ENCODE measurements at regions not wholly inside any gene's neighbourhood (a gene's known extent, or its start where the extent isn't known, plus 50 kb on each side); places are given as distances from the start of the nearest gene placed in this dataset.

GRCh38 chr2:176818076-176818475 is 394.5 kb upstream of the HNRNPA3 start:
- H3K27me3 ChIP-seq (ENCODE audit: insufficient read depth, low read length): peaks cover 20% of the 10 kb centered on the region
- no peaks in the 10 kb centered on the region for H3K4me1 ChIP-seq (ENCODE audit: insufficient read depth, low read length)
- no peak overlapping the region for H3K4me3 ChIP-seq (ENCODE audit: low read length)

GRCh38 chr2:176818617-176819016 is 394.0 kb upstream of the HNRNPA3 start:
- Histone ChIP-seq H3K36me3 (ENCODE audit: insufficient read depth, low read length) (no peaks in the 10 kb centered on the region), H2AFZ (ENCODE audit: low read depth, low read length) (no peak overlapping the region), H3K27me3 (ENCODE audit: insufficient read depth, low read length) (peaks cover 20% of the 10 kb centered on the region), H3K9me3 (ENCODE audit: low read length) (no peaks in the 10 kb centered on the region), H3K4me1 (ENCODE audit: insufficient read depth, low read length) (no peaks in the 10 kb centered on the region), H3K4me3 (ENCODE audit: low read length) (no peak overlapping the region)

More at GRCh38 chr2:176818076-176818475, 394.5 kb upstream of the HNRNPA3 start:
- no peaks in the 10 kb centered on the region for H3K9me3 ChIP-seq (ENCODE audit: low read length)
- no peaks in the 10 kb centered on the region for H3K36me3 ChIP-seq (ENCODE audit: insufficient read depth, low read length)
- H2AFZ ChIP-seq (ENCODE audit: low read depth, low read length): no peak overlapping the region

DNA sequence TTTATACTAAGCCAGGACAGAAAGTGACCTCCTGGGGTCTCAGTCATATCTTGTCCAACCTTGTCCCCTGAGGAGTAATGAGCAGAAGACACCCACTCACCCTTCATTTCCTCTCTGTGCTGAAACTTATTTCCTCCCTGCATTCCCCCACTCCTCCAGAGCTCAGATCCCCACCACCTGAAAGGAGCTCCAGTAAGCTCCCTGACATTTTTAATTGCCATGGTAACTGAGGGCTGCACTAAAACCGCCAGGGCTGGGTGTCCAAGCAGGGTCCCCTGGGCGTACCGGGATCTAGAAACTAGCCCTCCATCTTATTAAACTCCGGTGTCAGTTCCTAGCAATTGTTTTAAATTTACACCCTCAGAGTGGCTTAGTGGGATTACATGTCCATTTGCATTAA is 393.3 kb upstream of the HNRNPA3 start:
- H3K4me3 ChIP-seq (ENCODE audit: low read length): no peak overlapping the region
- H3K9me3 ChIP-seq (ENCODE audit: low read length): no peaks in the 10 kb centered on the region
- H3K27me3 ChIP-seq (ENCODE audit: insufficient read depth, low read length): peaks cover 20% of the 10 kb centered on the region
- no peaks in the 10 kb centered on the region for H3K4me1 ChIP-seq (ENCODE audit: insufficient read depth, low read length)
- H2AFZ ChIP-seq (ENCODE audit: low read depth, low read length): no peak overlapping the region
- no peaks in the 10 kb centered on the region for H3K36me3 ChIP-seq (ENCODE audit: insufficient read depth, low read length)

DNA sequence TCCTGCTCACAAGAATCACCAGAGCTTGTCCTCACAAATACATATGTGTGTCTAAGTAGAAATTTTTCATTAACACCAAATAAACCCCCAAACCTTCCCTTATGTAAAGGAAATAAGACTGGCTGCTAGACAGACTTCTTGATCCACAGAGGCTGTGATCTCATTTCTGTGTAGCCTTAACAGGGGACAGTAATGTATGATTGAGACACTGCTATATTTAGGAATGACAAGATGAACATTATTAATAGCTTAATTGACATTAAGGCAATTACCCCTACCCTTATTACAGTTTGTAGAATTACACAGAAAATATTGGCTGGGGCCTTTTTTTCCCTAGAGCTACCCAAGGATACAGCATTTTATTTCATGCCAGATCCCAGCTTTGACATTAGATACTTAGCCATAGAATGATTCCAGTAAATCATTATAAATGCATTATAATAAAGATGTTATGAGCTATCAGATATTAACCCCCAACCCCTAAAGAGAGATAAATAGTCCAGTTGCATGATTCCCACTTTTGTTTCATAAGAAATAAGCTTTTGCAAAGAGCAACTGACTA is 392.1 kb upstream of the HNRNPA3 start:
- no peak overlapping the region for H3K4me3 ChIP-seq (ENCODE audit: low read length)
- no peak overlapping the region for H2AFZ ChIP-seq (ENCODE audit: low read depth, low read length)
- H3K9me3 ChIP-seq (ENCODE audit: low read length): no peaks in the 10 kb centered on the region
- H3K36me3 ChIP-seq (ENCODE audit: insufficient read depth, low read length): no peaks in the 10 kb centered on the region
- no peaks in the 10 kb centered on the region for H3K4me1 ChIP-seq (ENCODE audit: insufficient read depth, low read length)
- peaks cover 23% of the 10 kb centered on the region for H3K27me3 ChIP-seq (ENCODE audit: insufficient read depth, low read length)

GRCh38 chr2:176821350-176821749 is 391.2 kb upstream of the HNRNPA3 start:
- peaks cover 20% of the 10 kb centered on the region for H3K27me3 ChIP-seq (ENCODE audit: insufficient read depth, low read length)
- no peaks in the 10 kb centered on the region for H3K4me1 ChIP-seq (ENCODE audit: insufficient read depth, low read length)
- H3K4me3 ChIP-seq (ENCODE audit: low read length): no peak overlapping the region
- H3K9me3 ChIP-seq (ENCODE audit: low read length): no peaks in the 10 kb centered on the region
- H3K36me3 ChIP-seq (ENCODE audit: insufficient read depth, low read length): no peaks in the 10 kb centered on the region
- no peak overlapping the region for H2AFZ ChIP-seq (ENCODE audit: low read depth, low read length)

DNA sequence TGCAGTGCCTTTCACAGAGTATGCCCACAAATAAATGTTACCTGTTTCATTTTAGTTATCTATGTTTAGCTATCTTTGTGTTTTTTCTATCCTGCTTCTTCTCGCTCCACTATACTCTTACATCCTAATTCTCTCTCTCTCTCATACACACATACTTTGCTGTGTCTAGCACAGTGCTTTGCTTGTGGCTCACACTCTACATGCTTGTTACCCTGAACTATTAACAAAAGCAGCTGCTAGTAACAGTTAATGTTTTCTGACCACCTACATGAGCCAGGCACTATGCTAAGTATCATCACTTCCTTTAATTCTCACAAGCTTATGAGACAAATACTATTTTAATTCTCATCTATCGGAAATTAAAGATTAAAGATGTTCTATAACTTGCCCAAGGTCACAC is 390.5 kb upstream of the HNRNPA3 start:
- H2AFZ ChIP-seq (ENCODE audit: low read depth, low read length): no peak overlapping the region
- no peaks in the 10 kb centered on the region for H3K4me1 ChIP-seq (ENCODE audit: insufficient read depth, low read length)
- peaks cover 24% of the 10 kb centered on the region for H3K27me3 ChIP-seq (ENCODE audit: insufficient read depth, low read length)
- H3K9me3 ChIP-seq (ENCODE audit: low read length): no peaks in the 10 kb centered on the region
- no peak overlapping the region for H3K4me3 ChIP-seq (ENCODE audit: low read length)
- H3K36me3 ChIP-seq (ENCODE audit: insufficient read depth, low read length): no peaks in the 10 kb centered on the region

- no peaks in the 10 kb centered on the region for H3K36me3 ChIP-seq (ENCODE audit: insufficient read depth, low read length)
- H3K4me1 ChIP-seq (ENCODE audit: insufficient read depth, low read length): peaks cover 7% of the 10 kb centered on the region
- H3K4me3 ChIP-seq (ENCODE audit: low read length): no peak overlapping the region
- H3K9me3 ChIP-seq (ENCODE audit: low read length): no peaks in the 10 kb centered on the region
- no peak overlapping the region for H2AFZ ChIP-seq (ENCODE audit: low read depth, low read length)
- peaks cover 11% of the 10 kb centered on the region for H3K27me3 ChIP-seq (ENCODE audit: insufficient read depth, low read length)
Measured at GRCh38 chr2:176826356-176826755, 386.2 kb upstream of the HNRNPA3 start.

GRCh38 chr2:176826984-176827668 is 385.5 kb upstream of the HNRNPA3 start:
- H3K36me3 ChIP-seq (ENCODE audit: insufficient read depth, low read length): no peaks in the 10 kb centered on the region
- H2AFZ ChIP-seq (ENCODE audit: low read depth, low read length): no peak overlapping the region
- H3K9me3 ChIP-seq (ENCODE audit: low read length): no peaks in the 10 kb centered on the region
- H3K4me3 ChIP-seq (ENCODE audit: low read length): no peak overlapping the region
- H3K4me1 ChIP-seq (ENCODE audit: insufficient read depth, low read length): peaks cover 7% of the 10 kb centered on the region
- peaks cover 11% of the 10 kb centered on the region for H3K27me3 ChIP-seq (ENCODE audit: insufficient read depth, low read length)

DNA sequence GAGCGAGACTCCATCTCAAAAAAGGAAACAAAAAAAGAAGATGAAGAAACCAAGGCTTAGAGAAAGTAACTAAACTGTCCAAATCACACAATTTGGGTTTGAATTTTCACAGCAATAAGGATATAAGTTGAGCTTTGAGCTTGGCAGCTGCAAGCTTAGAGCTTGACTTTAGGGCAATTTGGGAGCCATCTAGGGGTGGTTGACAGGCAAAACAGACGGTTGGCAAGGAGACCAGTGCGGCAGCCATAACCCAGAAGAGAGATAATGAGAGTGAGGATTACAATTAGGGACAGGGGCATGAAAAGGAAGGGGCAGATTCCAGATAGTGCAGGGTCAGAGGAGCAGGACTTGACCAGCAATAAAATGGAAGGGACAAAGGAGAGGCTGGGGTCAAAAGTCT is 382.2 kb upstream of the HNRNPA3 start:
- H3K9me3 ChIP-seq (ENCODE audit: low read length): no peaks in the 10 kb centered on the region
- no peaks in the 10 kb centered on the region for H3K36me3 ChIP-seq (ENCODE audit: insufficient read depth, low read length)
- H3K27me3 ChIP-seq (ENCODE audit: insufficient read depth, low read length): peaks cover 8% of the 10 kb centered on the region
- H2AFZ ChIP-seq (ENCODE audit: low read depth, low read length): no peak overlapping the region
- no peak overlapping the region for H3K4me3 ChIP-seq (ENCODE audit: low read length)
- H3K4me1 ChIP-seq (ENCODE audit: insufficient read depth, low read length): peaks cover 7% of the 10 kb centered on the region

- no peak overlapping the region for H2AFZ ChIP-seq (ENCODE audit: low read depth, low read length)
- peaks cover 5% of the 10 kb centered on the region for H3K27me3 ChIP-seq (ENCODE audit: insufficient read depth, low read length)
- no peaks in the 10 kb centered on the region for H3K36me3 ChIP-seq (ENCODE audit: insufficient read depth, low read length)
- no peaks in the 10 kb centered on the region for H3K9me3 ChIP-seq (ENCODE audit: low read length)
- H3K4me3 ChIP-seq (ENCODE audit: low read length): no peak overlapping the region
- peaks cover 7% of the 10 kb centered on the region for H3K4me1 ChIP-seq (ENCODE audit: insufficient read depth, low read length)
Measured at GRCh38 chr2:176832086-176832485, 380.5 kb upstream of the HNRNPA3 start.

DNA sequence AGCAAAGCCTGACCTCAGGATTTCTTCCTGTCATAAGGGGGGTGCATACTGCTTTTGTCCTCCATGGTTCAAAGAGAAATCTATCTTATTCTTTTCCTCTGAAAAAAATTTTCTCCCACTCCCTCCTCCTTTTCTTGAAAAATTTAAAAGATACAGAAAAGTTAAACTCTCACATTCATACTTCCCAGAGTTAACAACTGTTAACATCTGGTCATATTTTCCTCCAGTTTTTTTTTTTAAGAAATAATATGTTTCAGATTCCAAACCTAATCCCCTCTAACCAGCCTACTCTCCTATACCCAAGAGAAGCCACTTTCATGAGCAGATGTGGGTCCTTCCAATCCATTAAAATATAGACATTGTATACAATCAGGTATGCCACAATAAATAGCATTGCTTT is 378.9 kb upstream of the HNRNPA3 start:
- peaks cover 2% of the 10 kb centered on the region for H3K27me3 ChIP-seq (ENCODE audit: insufficient read depth, low read length)
- no peaks in the 10 kb centered on the region for H3K36me3 ChIP-seq (ENCODE audit: insufficient read depth, low read length)

DNA sequence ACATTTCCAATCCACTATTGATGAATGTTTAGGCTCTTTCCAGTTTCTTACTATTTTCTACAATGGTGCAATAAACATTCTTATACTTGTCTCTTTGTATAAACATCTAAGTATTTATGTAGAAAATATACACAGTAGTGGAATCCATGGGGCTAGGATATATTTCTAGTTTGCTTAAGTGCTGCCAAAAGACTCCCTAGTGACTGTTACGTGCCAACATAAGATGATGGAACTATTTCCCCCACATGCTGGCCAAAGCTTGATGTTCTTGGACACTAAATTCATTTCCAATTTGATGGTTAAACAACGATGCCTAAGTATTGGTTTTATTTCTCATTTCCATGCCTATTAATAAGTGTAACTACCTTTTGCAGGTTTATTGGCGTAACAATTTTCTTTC is 378.4 kb upstream of the HNRNPA3 start:
- Histone ChIP-seq H2AFZ (ENCODE audit: low read depth, low read length) (no peak overlapping the region), H3K9me3 (ENCODE audit: low read length) (no peaks in the 10 kb centered on the region), H3K4me3 (ENCODE audit: low read length) (no peak overlapping the region), H3K4me1 (ENCODE audit: insufficient read depth, low read length) (peaks cover 7% of the 10 kb centered on the region), H3K27me3 (ENCODE audit: insufficient read depth, low read length) (peaks cover 2% of the 10 kb centered on the region), H3K36me3 (ENCODE audit: insufficient read depth, low read length) (no peaks in the 10 kb centered on the region)

More for the DNA sequence above, 378.9 kb upstream of the HNRNPA3 start:
- Histone ChIP-seq H2AFZ (ENCODE audit: low read depth, low read length) (no peak overlapping the region), H3K9me3 (ENCODE audit: low read length) (no peaks in the 10 kb centered on the region), H3K4me1 (ENCODE audit: insufficient read depth, low read length) (peaks cover 7% of the 10 kb centered on the region), H3K4me3 (ENCODE audit: low read length) (no peak overlapping the region)

DNA sequence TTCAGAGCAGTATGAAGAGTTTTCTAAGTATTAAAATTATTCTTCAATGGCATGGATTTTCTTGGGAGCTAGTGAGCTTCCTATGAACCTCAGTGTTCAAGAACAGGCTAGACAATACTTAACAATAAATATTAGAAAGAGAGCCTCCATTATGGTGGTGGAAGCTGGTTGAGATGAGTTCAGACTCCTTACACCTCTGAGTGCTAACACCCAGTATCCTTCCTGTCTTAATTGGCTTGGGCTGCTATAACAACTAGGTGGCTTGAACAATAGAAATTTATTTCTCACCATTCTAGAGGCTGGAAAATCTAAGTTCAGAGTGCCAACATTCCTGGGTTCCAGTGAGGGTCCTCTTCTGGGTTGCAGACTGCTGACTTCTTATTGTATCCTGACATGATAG is 369.4 kb upstream of the HNRNPA3 start:
- Histone ChIP-seq H3K27me3 (ENCODE audit: insufficient read depth, low read length) (no peaks in the 10 kb centered on the region), H3K36me3 (ENCODE audit: insufficient read depth, low read length) (no peaks in the 10 kb centered on the region), H3K4me3 (ENCODE audit: low read length) (no peak overlapping the region), H3K4me1 (ENCODE audit: insufficient read depth, low read length) (no peaks in the 10 kb centered on the region), H3K9me3 (ENCODE audit: low read length) (no peaks in the 10 kb centered on the region), H2AFZ (ENCODE audit: low read depth, low read length) (no peak overlapping the region)

DNA sequence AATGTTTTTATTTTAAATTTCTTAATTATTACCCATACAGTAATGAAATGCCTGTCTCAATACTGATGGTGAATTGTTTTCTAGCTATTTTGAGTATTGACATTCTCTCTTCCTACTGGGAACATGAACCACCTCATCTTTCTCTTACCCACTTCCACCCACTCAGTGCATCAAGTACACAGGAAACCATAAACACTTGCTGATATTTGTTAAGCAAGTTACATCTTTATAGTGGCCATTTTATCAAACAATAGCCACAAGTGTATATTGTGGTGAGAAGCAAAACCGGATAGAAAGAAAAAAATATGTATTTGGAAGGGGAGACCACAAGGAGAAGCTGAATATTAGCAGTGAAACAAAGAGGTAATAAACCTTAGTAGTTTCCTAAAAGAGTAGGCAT is 368.1 kb upstream of the HNRNPA3 start:
- H3K4me1 ChIP-seq (ENCODE audit: insufficient read depth, low read length): no peaks in the 10 kb centered on the region
- no peaks in the 10 kb centered on the region for H3K9me3 ChIP-seq (ENCODE audit: low read length)
- no peak overlapping the region for H3K4me3 ChIP-seq (ENCODE audit: low read length)
- H3K27me3 ChIP-seq (ENCODE audit: insufficient read depth, low read length): no peaks in the 10 kb centered on the region
- no peak overlapping the region for H2AFZ ChIP-seq (ENCODE audit: low read depth, low read length)
- H3K36me3 ChIP-seq (ENCODE audit: insufficient read depth, low read length): no peaks in the 10 kb centered on the region
